Effector memory CD8-positive, alpha-beta T cell (primary cell): ENCODE measurements at regions not wholly inside any gene's neighbourhood (a gene's known extent, or its start where the extent isn't known, plus 50 kb on each side); places are given as distances from the start of the nearest gene placed in this dataset.

Source experiments
- ATAC-seq: fragments of 150-1000 bp; cut with Tn5 transposase; replicated peaks from 2 replicates; pipeline ENCODE4 v1.10.0; 2021; ENCODE audit warnings: mild to moderate bottlenecking, moderate library complexity
- DNase-seq, 3 experiments: peaks; one replicate each; pipeline ENCODE4 v3.0.0; 2021
- H3K27ac Mint-ChIP-seq, 2 donors: one replicate each; pipeline ENCODE4 v1.8.0; 2022; ENCODE audit warnings: mild to moderate bottlenecking in 2 of 2, mixed read lengths in 2 of 2, moderate library complexity in 2 of 2
- H3K27me3 Mint-ChIP-seq, 2 donors: one replicate each; pipeline ENCODE4 v1.8.0; 2022; ENCODE audit warnings: mixed read lengths in 2 of 2
- H3K36me3 Mint-ChIP-seq: one replicate; pipeline ENCODE4 v1.8.0; 2022; ENCODE audit warnings: mild to moderate bottlenecking, moderate library complexity, mixed read lengths; ENCODE audit not compliant: insufficient read depth
- H3K4me1 Mint-ChIP-seq, 2 donors: one replicate each; pipeline ENCODE4 v1.8.0; 2022; ENCODE audit warnings: low read depth in 2 of 2, mixed read lengths in 2 of 2
- H3K4me3 Mint-ChIP-seq, 2 donors: one replicate each; pipeline ENCODE4 v1.8.0; 2022; ENCODE audit warnings: mild to moderate bottlenecking in 2 of 2, mixed read lengths in 2 of 2, moderate library complexity in 2 of 2
- H3K9me3 Mint-ChIP-seq, 2 donors: one replicate each; pipeline ENCODE4 v1.8.0; 2022; ENCODE audit warnings: mixed read lengths in 2 of 2

DNA sequence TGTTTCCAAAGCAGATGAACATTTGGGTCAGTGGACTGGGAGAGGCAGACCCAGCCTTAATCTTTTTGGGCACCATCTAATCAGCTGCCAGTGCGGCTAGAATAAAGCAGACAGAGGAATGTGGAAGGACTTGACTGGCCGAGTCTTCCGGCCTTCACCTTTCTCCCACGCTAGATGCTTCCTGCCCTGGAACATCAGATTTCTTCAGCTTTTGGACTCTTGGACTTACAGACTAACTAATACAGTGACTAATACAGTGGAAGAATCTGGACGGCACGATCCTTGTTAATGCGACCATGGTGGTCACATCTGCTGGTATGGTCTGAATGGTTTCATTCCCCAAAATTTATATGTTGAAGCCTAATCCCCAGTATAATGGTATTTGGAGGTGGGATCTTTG, 122.6 kb upstream of the NXT1 start:
- ATAC-seq (no peak), DNase-seq (no peak)
- Mint-ChIP-seq H3K4me3 (no peak overlapping the region), H3K27ac (no peak overlapping the region), H3K4me1 (no peaks in the 10 kb centered on the region), H3K9me3 (peaks cover 7 to 8% of the 10 kb centered on the region in 2 donors), H3K27me3 (peaks cover 8 to 32% of the 10 kb centered on the region in 2 donors), H3K36me3 (no peaks in the 10 kb centered on the region)

DNA sequence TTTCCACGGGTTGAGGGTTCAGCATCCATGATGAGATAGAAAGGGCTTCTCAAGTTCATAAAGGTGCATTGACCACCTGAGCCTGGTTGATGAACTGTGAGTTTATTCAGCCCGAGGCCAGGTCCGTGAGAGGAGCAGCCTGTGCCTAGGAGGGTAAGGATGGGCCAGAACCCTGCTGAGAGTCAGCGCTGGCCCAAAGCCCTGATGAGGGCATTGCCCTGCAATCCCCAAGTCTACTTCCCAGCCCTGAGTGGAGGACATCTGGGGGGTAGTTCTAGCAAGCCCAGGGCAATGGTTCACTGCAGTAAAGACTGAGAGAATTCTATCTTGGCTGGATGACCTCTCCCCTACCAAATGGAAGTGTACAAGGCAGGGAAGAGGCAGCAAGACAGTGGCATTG, 123.3 kb upstream of the NXT1 start:
- Mint-ChIP-seq H3K36me3 (no peaks in the 10 kb centered on the region), H3K4me3 (no peak overlapping the region), H3K4me1 (no peaks in the 10 kb centered on the region), H3K27me3 (peaks cover 10 to 32% of the 10 kb centered on the region in 2 donors), H3K27ac (no peak overlapping the region), H3K9me3 (peaks cover 7% of the 10 kb centered on the region in 2 donors)
- no peak for DNase-seq
- no peak for ATAC-seq

DNA sequence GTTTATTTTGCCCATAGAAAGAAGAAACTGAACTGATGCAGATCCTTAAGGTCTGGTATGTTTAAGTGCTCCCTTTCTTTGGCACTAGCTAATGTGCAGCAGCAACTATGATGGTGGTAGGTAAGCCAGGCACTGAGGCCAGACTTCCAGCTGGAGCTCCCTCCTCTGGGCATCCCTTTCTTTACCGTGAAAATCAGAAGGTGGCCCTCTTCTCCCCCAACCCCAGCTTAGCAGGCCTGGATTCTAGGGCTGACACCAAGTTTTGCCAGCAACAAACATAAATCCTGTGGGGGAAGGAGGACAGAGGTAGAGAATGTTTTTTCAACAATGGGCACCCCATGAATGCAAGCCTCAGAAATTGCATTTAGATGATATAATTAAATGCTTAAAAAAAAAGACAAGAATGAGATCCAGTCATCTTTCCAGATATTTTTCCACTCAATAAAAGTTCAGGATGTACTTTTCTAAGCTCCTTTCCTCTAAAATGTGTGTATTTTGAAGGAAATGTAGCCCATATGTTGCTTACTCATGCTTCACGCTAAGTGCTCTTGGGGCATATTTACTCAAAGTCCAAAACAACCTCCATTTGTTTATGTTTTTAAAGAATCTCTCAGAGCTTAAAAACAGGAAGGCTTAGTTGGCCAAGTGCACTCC, 123.9 kb upstream of the NXT1 start:
- Mint-ChIP-seq H3K27ac (no peak overlapping the region), H3K27me3 (peaks cover 15 to 29% of the 10 kb centered on the region in 2 donors), H3K4me1 (no peaks in the 10 kb centered on the region), H3K36me3 (no peaks in the 10 kb centered on the region), H3K9me3 (peaks cover 3% of the 10 kb centered on the region in 2 donors), H3K4me3 (no peak overlapping the region)
- no peak for ATAC-seq
- no peak for DNase-seq

DNA sequence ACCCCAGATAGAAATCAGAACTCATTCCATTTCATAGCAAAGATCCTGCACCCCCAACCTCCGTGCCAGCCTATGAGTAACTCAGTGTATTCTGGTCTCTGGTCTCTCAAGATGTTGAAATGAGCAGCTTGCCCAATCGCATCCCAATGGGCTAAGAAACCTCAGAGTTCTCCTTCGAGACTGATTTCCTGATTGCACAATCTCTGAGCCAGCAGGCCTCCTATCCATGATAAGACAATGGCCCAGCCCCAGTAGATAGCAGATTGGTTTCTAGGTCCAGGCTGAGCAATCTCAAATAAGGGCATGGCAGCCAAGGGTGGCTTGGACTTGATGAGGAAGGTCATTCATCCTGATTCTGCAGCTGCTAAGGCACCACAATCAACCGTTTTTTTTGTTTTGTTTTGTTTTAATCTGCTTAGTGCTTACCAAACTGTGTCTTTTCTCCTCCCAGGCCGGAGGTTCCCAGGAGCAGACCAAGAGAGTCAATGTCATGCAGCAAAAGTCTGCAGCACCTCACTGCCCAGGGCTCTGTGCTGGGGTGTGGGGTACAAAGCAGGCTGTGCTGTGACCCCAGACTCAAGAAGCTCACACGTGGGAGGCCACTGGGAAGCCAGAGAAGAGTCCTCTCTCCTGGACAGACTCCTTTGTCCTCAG, 125.1 kb upstream of the NXT1 start:
- Mint-ChIP-seq H3K4me3 (no peak overlapping the region), H3K27ac (no peak overlapping the region), H3K4me1 (no peaks in the 10 kb centered on the region), H3K36me3 (no peaks in the 10 kb centered on the region), H3K27me3 (peaks cover 19 to 20% of the 10 kb centered on the region in 2 donors), H3K9me3 (no peaks in the 10 kb centered on the region)
- ATAC-seq (no peak), DNase-seq (no peak)

DNA sequence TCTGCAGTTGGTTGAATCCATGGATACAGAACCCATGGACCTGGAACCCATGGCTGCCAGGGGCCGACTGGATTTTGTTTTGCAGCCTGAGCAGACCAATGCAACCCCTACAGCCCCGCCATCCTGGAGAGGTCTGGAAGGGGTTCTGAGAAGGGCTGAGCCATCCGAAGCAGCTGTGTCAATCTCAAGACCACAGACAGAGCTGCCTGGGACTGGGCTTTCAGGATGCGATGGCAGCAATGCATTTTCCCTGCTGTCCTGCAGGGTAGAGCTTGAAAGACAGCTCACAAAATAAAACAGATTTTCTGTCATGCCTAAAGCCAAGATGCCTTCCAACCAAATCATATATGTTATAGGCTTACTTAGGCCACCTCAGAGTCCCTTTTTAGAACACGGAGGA, 125.8 kb upstream of the NXT1 start:
- no peaks in the 10 kb centered on the region for H3K4me1 Mint-ChIP-seq
- ATAC-seq (no peak), DNase-seq (no peak)
- H3K27me3 Mint-ChIP-seq = peaks cover 15 to 20% of the 10 kb centered on the region in 2 donors
- H3K27ac Mint-ChIP-seq = no peak overlapping the region
- no peaks in the 10 kb centered on the region for H3K9me3 Mint-ChIP-seq
- no peaks in the 10 kb centered on the region for H3K36me3 Mint-ChIP-seq
- no peak overlapping the region for H3K4me3 Mint-ChIP-seq

DNA sequence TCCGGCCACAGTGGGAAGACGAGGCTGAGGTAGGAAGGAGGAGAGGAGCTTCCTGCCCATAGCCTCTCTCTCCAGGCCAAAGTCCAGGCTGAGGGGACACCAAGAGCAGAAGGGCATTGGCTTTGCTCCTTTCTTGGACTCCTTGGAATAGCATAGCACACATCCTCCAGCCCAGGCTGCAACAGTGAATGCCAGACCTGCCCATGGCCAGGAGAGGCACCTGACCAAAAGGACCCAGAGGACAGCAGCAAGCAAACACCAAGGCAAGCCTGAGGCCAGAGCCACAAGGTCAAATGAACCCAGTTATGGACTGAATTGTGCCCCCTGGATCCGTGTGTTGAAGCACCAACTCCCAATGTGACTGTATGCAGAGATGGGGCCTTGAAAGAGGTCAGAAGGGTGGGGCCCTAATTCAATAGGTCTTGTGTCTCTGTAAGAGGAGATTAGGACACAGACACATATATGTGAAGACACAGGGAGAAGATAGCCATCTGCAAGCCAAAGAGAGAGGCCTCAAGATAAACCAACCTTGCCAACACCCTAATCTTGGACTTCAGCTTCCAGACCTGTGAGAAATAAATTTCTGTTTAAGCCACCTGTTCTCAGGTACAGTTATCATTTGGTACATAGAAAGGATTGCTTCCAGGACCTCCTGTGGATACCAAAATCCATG, 126.5 kb upstream of the NXT1 start:
- H3K4me1 Mint-ChIP-seq = no peaks in the 10 kb centered on the region

DNA sequence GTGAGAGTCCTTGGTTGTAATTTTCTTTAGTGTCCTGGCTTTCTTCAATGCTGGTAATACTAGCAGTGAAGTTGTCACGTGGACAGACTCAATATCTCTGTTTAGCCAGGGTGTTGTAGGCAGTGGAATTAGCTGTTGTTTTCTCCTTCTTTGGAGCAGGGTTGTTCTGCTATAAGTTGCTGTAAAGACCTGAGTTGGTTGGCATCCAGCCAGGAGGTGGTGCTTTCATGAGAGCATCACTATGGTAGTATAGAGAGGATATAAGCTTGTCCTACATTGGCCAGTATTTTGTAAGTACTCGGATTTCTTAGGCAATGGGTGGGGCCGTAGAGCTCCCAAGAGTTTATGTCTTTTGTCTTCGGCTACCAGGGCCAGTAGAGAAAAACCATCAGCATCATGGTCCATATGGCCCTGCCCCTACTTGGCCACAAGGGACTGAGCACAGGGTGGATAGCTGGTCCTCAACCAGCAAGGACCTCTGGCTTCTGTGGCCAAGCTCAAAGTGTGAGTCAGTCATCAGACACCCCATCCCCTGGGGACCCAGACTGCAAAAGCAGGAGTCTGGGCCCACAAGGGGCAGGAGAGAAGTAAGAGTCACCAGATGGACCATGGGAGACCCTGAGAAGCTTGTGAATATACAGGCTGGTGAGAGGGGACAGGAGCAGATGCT, 127.9 kb upstream of the NXT1 start:
- H3K9me3 Mint-ChIP-seq = no peaks in the 10 kb centered on the region
- no peaks in the 10 kb centered on the region for H3K4me1 Mint-ChIP-seq
- no peaks in the 10 kb centered on the region for H3K36me3 Mint-ChIP-seq
- H3K4me3 Mint-ChIP-seq = no peak overlapping the region
- ATAC-seq (no peak), DNase-seq (no peak)
- H3K27me3 Mint-ChIP-seq = peaks cover 14 to 15% of the 10 kb centered on the region in 2 donors
- no peak overlapping the region for H3K27ac Mint-ChIP-seq

More for the DNA sequence above, 126.5 kb upstream of the NXT1 start:
- Mint-ChIP-seq H3K27ac (no peak overlapping the region), H3K36me3 (no peaks in the 10 kb centered on the region), H3K9me3 (no peaks in the 10 kb centered on the region), H3K4me3 (no peak overlapping the region), H3K27me3 (peaks cover 15 to 20% of the 10 kb centered on the region in 2 donors)
- DNase-seq (no peak), ATAC-seq (no peak)

DNA sequence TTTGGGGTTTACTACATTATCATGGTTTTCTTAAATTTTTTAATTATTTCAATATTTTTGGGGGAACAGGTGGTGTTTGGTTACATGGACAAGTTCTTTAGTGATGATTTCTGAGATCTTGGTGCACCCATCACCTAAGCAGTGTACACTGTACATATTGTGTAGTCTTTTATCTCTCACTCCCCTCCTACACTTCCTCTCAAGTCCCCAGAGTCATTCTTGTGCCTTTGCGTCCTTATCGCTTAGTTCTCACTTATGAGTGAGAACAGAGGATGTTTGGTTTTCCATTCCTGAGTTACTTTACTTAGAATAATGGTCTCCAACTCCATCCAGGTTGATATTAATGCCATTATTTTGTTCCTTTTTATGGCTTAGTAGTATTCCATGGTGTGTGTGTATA, 130.9 kb upstream of the CD93 start:
- H3K4me1 Mint-ChIP-seq = no peaks in the 10 kb centered on the region
- H3K27ac Mint-ChIP-seq = no peak overlapping the region
- no peak overlapping the region for H3K4me3 Mint-ChIP-seq
- no peak for ATAC-seq
- H3K36me3 Mint-ChIP-seq = no peaks in the 10 kb centered on the region
- H3K27me3 Mint-ChIP-seq = peaks cover 5 to 7% of the 10 kb centered on the region in 2 donors
- no peak for DNase-seq
- H3K9me3 Mint-ChIP-seq = no peaks in the 10 kb centered on the region

DNA sequence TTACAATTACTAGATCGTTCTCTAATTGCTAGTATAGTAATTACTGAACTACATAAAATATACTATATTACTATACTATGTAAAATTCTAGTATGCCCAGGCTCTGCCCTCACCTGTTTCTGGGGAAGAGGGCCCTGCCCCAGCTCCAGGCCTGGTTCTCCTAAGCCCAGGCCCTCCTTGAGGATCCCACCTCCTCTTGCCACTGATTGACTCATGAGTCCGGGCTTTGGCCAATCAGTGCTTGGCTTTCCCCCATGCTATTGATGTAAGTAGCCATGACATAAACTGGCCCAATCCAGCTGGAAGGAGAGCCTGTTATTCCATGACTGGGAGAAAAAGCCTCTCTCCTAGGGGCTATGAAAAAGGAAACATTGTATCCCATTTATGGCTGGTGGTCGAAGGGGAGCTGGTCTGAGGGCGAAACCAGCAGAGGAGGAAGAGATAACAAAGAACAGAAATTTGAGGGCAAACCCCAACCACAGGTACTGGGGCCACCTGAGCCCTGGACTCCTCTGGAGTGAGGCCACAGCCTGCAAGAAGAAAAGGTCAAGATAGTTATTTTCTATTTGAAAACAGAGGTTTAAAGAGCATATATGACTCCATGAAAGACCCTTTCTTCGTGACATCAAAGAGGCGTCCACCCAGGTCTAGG, 129.3 kb upstream of the CD93 start:
- Mint-ChIP-seq H3K27me3 (peaks cover under 1 to 14% of the 10 kb centered on the region in 2 donors), H3K4me3 (no peak overlapping the region), H3K27ac (no peak overlapping the region), H3K36me3 (no peaks in the 10 kb centered on the region), H3K4me1 (no peaks in the 10 kb centered on the region), H3K9me3 (no peaks in the 10 kb centered on the region)
- ATAC-seq (no peak), DNase-seq (no peak)

DNA sequence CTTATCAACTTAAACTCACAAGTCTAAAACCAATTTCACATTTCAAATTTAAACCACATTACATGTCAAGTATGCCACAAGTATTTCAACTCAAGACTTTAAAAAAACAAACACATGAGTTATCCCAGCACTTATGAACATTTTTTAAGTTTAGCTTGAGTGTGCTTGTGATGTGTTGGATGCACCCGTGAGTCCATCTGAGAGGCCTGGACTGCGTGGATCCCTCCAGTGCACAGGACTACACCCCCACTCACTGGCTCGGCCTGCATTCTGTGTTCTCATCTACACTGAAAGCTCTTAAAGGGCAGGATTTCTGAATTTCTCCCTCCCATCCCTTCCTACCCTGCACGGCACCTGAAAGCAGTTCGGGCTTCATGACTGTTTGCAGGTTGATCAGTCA, 128.8 kb upstream of the CD93 start:
- H3K4me1 Mint-ChIP-seq = no peaks in the 10 kb centered on the region
- DNase-seq (no peak), ATAC-seq (no peak)
- H3K4me3 Mint-ChIP-seq = no peak overlapping the region
- H3K27ac Mint-ChIP-seq = no peak overlapping the region
- H3K27me3 Mint-ChIP-seq = peaks cover 5 to 14% of the 10 kb centered on the region in 2 donors
- H3K9me3 Mint-ChIP-seq = no peaks in the 10 kb centered on the region
- no peaks in the 10 kb centered on the region for H3K36me3 Mint-ChIP-seq

DNA sequence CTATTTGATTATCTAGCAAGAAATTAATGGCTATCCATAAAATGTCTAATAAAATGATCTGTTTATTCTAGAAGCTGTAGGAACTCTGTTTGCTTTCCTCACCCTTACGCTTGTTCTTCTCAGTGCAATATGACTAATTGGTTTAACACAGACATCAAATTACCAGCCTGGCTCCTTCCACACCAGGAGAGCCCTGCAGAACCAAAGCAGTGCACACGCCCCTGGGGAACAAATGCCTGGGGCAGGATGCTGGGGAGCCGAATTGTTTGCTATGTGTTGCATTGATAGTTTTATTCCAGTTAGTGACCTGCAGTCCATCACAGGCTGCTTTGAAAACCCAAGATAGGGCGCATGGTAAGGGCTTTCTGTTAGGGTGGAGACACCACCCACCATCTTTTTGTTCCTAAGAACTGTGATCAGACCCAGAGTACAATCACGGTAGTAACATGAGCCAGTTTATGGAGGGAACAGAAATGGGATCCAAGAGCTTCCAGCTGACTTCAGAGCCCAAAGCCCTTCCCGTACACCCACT, 126.4 kb upstream of the CD93 start:
- ATAC-seq (no peak), DNase-seq (no peak)
- H3K36me3 Mint-ChIP-seq = no peaks in the 10 kb centered on the region
- no peak overlapping the region for H3K27ac Mint-ChIP-seq
- H3K27me3 Mint-ChIP-seq = peaks cover 12 to 14% of the 10 kb centered on the region in 2 donors
- no peaks in the 10 kb centered on the region for H3K4me1 Mint-ChIP-seq
- H3K4me3 Mint-ChIP-seq = no peak overlapping the region
- no peaks in the 10 kb centered on the region for H3K9me3 Mint-ChIP-seq

DNA sequence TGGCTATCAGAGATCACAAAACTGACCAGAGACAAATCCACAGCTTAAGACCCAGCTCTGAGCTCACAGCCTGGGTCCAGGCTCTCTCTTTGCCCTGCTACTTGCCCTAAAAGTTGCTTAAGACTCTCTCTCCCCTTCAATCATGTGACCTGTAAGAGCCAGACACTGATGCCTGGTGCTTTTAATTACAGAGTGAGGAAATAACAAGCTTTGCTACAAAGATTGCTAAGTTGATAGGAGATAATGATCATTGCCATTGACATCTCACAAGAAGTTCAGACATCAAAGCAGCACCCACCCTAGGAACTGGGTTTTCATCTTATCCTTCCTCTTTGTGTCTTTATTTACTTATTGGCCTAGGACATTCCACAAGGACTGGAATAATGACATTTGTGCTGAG, 125.9 kb upstream of the CD93 start:
- no peak overlapping the region for H3K27ac Mint-ChIP-seq
- DNase-seq = no peak
- H3K27me3 Mint-ChIP-seq = peaks cover 12 to 14% of the 10 kb centered on the region in 2 donors
- no peaks in the 10 kb centered on the region for H3K36me3 Mint-ChIP-seq
- no peaks in the 10 kb centered on the region for H3K4me1 Mint-ChIP-seq
- ATAC-seq = no peak
- no peak overlapping the region for H3K4me3 Mint-ChIP-seq
- no peaks in the 10 kb centered on the region for H3K9me3 Mint-ChIP-seq

DNA sequence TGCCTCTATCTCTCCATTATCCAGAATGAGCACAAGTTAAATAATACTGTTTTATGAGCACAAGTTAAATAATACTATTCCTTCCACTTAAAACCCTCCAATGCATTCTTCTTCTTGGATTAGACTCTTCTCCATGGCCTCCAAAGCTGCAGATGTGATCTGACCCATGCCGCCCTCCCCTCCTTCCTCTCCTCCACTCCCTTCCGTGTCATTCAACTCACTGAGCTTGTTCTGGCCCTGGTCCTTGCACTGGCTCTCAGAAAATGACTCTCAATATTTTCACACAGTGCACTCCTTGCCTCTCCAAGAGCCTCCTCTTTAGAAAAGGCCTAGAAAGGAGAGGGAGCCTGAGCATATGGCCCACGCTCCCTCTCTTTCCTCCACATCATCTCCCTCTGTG, 125.0 kb upstream of the CD93 start:
- DNase-seq = no peak
- no peak for ATAC-seq
- Mint-ChIP-seq H3K27ac (no peak overlapping the region), H3K27me3 (peaks cover 12 to 19% of the 10 kb centered on the region in 2 donors), H3K4me1 (no peaks in the 10 kb centered on the region), H3K4me3 (no peak overlapping the region), H3K36me3 (no peaks in the 10 kb centered on the region), H3K9me3 (no peaks in the 10 kb centered on the region)
